H1 (cell line): ENCODE measurements at regions not wholly inside any gene's neighbourhood (a gene's known extent, or its start where the extent isn't known, plus 50 kb on each side); places are given as distances from the start of the nearest gene placed in this dataset.

Experiments
- CTCF ChIA-PET: fragments of 300-600 bp; sonication (Branson Sonifier 250); formaldehyde crosslinking; loops from one replicate; lab custom pipeline; 2021; ENCODE audit not compliant: partially characterized antibody; lab: Charles Lee
- POLR2A ChIA-PET: fragments of 300-600 bp; sonication (Branson Sonifier 250); formaldehyde crosslinking; loops from one replicate; lab custom pipeline; 2021; ENCODE audit warnings: inconsistent platforms; ENCODE audit not compliant: partially characterized antibody; lab: Charles Lee
- DNase-seq, 2 experiments: peaks; one replicate each; pipeline versions ENCODE4 v3.0.0 to v3.0.0-alpha.2; 2010 to 2022; ENCODE audit warnings: low spot score in 2 of 2, low read depth in 1 of 2, mixed read lengths in 1 of 2
- FAIRE-seq: peaks from 2 replicates; lab custom pipeline; 2011; peaks lifted over from hg19 to GRCh38; lab: Jason Lieb, UNC
- H2AFZ ChIP-seq: 2 replicates; pipeline ENCODE4 v1.8.1; 2012; ENCODE audit warnings: low read length, inconsistent platforms
- H2AK5ac ChIP-seq: 2 replicates; pipeline ENCODE4 v1.6.1; 2013; ENCODE audit warnings: low read depth, low read length
- H2BK120ac ChIP-seq: replicated peaks from 2 replicates; pipeline ENCODE3; 2013; ENCODE audit warnings: low read depth, low read length, inconsistent platforms
- H2BK12ac ChIP-seq: 2 replicates; pipeline ENCODE4 v1.6.1; 2013; ENCODE audit warnings: low read depth, low read length
- H2BK15ac ChIP-seq: 2 replicates; pipeline ENCODE4 v1.6.1; 2013; ENCODE audit warnings: low read length
- H2BK20ac ChIP-seq: 2 replicates; pipeline ENCODE4 v1.6.1; 2013; ENCODE audit warnings: low read length
- H2BK5ac ChIP-seq: 2 replicates; pipeline ENCODE4 v1.6.1; 2013; ENCODE audit warnings: low read depth, low read length
- H3K14ac ChIP-seq: 2 replicates; pipeline ENCODE4 v1.6.1; 2013; ENCODE audit warnings: inconsistent platforms; ENCODE audit not compliant: insufficient read length
- H3K18ac ChIP-seq: 2 replicates; pipeline ENCODE4 v1.6.1; 2013; ENCODE audit warnings: low read length; ENCODE audit errors: extremely low read depth
- H3K23ac ChIP-seq: 2 replicates; pipeline ENCODE4 v1.6.1; 2013; ENCODE audit warnings: inconsistent platforms; ENCODE audit not compliant: insufficient read length
- H3K23me2 ChIP-seq: 2 replicates; pipeline ENCODE4 v1.6.1; 2013; ENCODE audit warnings: low read depth, low read length
- H3K27ac ChIP-seq: 2 replicates; pipeline ENCODE4 v1.6.1; 2011; ENCODE audit warnings: low read depth, low read length, inconsistent platforms
- H3K27me3 ChIP-seq, 4 experiments: replicated peaks in 1 of 4; 1 replicate in 1 of 4; 2 replicates in 3 of 4; pipeline versions ENCODE4 v1.6.1 to v1.8.1; 2011 to 2013; ENCODE audit warnings: low read length in 3 of 4, mild to moderate bottlenecking in 3 of 4, inconsistent platforms in 2 of 4, mixed read lengths in 2 of 4, moderate library complexity in 1 of 4; ENCODE audit not compliant: control insufficient read depth in 3 of 4, insufficient read depth in 3 of 4; ENCODE audit errors: extremely low read depth in 1 of 4
- H3K36me3 ChIP-seq, 4 experiments: 2 replicates each; pipeline versions ENCODE4 v1.6.1 to v1.8.1; 2011 to 2013; ENCODE audit warnings: mild to moderate bottlenecking in 4 of 4, low read length in 3 of 4, moderate library complexity in 2 of 4, control low read depth in 1 of 4, inconsistent platforms in 1 of 4; ENCODE audit not compliant: insufficient read depth in 4 of 4, control insufficient read depth in 2 of 4
- H3K4ac ChIP-seq: replicated peaks from 2 replicates; pipeline ENCODE3; 2013; ENCODE audit warnings: low read length, low read depth, mixed read lengths, inconsistent platforms; ENCODE audit not compliant: insufficient read length
- H3K4me1 ChIP-seq, 4 experiments: replicated peaks in 1 of 4; 1 replicate in 1 of 4; 2 replicates in 3 of 4; pipeline versions ENCODE4 v1.6.1 to v1.8.1; 2011 to 2013; ENCODE audit warnings: low read length in 3 of 4, inconsistent platforms in 2 of 4, mixed read lengths in 1 of 4; ENCODE audit not compliant: insufficient read depth in 4 of 4, control insufficient read depth in 3 of 4
- H3K4me2 ChIP-seq, 2 experiments: 2 replicates each; pipeline versions ENCODE4 v1.6.1 to v1.8.1; 2011 to 2013; ENCODE audit warnings: low read depth in 2 of 2, low read length in 2 of 2, control low read depth in 1 of 2, inconsistent platforms in 1 of 2, mild to moderate bottlenecking in 1 of 2; ENCODE audit not compliant: insufficient read depth in 1 of 2
- H3K4me3 ChIP-seq, 4 experiments: fragments of 200-600, 300-600 bp in 1 of 4; sonication (generic), shearing (Covaris generic), sonication (Bioruptor Twin) in 1 of 4; 2 replicates each; pipeline versions ENCODE4 v1.5.1 to v1.8.1; 2011 to 2016; ENCODE audit warnings: low read length in 4 of 4, low read depth in 3 of 4, control low read depth in 2 of 4, inconsistent platforms in 2 of 4, mild to moderate bottlenecking in 2 of 4, mixed read lengths in 1 of 4, moderate library complexity in 1 of 4; ENCODE audit not compliant: insufficient read depth in 2 of 4; ENCODE audit errors: extremely low read depth in 1 of 4
- H3K56ac ChIP-seq: replicated peaks from 2 replicates; pipeline ENCODE3; 2013; ENCODE audit warnings: low read depth, mild to moderate bottlenecking, mixed read lengths, low read length, inconsistent platforms; ENCODE audit not compliant: insufficient read length
- H3K79me1 ChIP-seq: 2 replicates; pipeline ENCODE4 v1.6.1; 2013; ENCODE audit warnings: low read depth, low read length, control low read depth
- H3K79me2 ChIP-seq, 2 experiments: 2 replicates each; pipeline versions ENCODE4 v1.6.1 to v1.8.1; 2012 to 2013; ENCODE audit warnings: low read length in 2 of 2, mild to moderate bottlenecking in 2 of 2, inconsistent platforms in 1 of 2; ENCODE audit not compliant: insufficient read depth in 2 of 2, control insufficient read depth in 1 of 2
- H3K9ac ChIP-seq, 4 experiments: replicated peaks in 1 of 4; 1 replicate in 1 of 4; 2 replicates in 3 of 4; pipeline versions ENCODE4 v1.6.1 to v1.8.1; 2011 to 2013; ENCODE audit warnings: low read depth in 3 of 4, low read length in 3 of 4, control low read depth in 2 of 4, mild to moderate bottlenecking in 2 of 4, moderate library complexity in 2 of 4, inconsistent platforms in 1 of 4; ENCODE audit errors: extremely low read depth in 1 of 4
- H3K9me3 ChIP-seq, 2 experiments: 2 replicates each; pipeline versions ENCODE4 v1.6.1 to v1.8.1; 2012 to 2013; ENCODE audit warnings: mild to moderate bottlenecking in 2 of 2, moderate library complexity in 2 of 2, control low read depth in 1 of 2, inconsistent platforms in 1 of 2, low read depth in 1 of 2, low read length in 1 of 2, mixed read lengths in 1 of 2; ENCODE audit not compliant: insufficient read depth in 2 of 2
- H4K20me1 ChIP-seq, 2 experiments: replicated peaks in 1 of 2; 2 replicates each; pipeline versions ENCODE3 to v1.8.1; 2011 to 2013; ENCODE audit warnings: inconsistent platforms in 2 of 2, low read length in 2 of 2, mild to moderate bottlenecking in 1 of 2; ENCODE audit not compliant: insufficient read depth in 2 of 2, control insufficient read depth in 1 of 2
- H4K5ac ChIP-seq: 2 replicates; pipeline ENCODE4 v1.6.1; 2013; ENCODE audit warnings: low read length, low read depth, mixed read lengths, inconsistent platforms; ENCODE audit not compliant: insufficient read length
- H4K8ac ChIP-seq: 2 replicates; pipeline ENCODE4 v1.8.0; 2013; ENCODE audit warnings: mild to moderate bottlenecking, moderate library complexity, low read length, inconsistent platforms; ENCODE audit not compliant: insufficient read depth; ENCODE audit errors: extremely low read depth
- H4K91ac ChIP-seq: replicated peaks from 2 replicates; pipeline ENCODE3; 2013; ENCODE audit warnings: low read length, mixed read lengths, inconsistent platforms; ENCODE audit not compliant: insufficient read length
- BACH1 ChIP-seq: IDR thresholded peaks from 2 replicates; pipeline ENCODE4 v1.6.1; 2012; ENCODE audit warnings: low read length, improper control_type of control experiment
- BRCA1 ChIP-seq: IDR thresholded peaks from 2 replicates; pipeline ENCODE4 v1.6.1; 2012; ENCODE audit warnings: low read depth, low read length, improper control_type of control experiment
- EZH2 ChIP-seq: fragments of 200-600 bp; sonication (generic); IDR thresholded peaks from 2 replicates; pipeline ENCODE4 v1.7.1; 2012; ENCODE audit warnings: low read depth, mild to moderate bottlenecking, moderate library complexity, low read length, inconsistent platforms; ENCODE audit not compliant: severe bottlenecking
- TAF1 ChIP-seq: IDR thresholded peaks from 2 replicates; pipeline ENCODE4 v1.6.1; 2011; ENCODE audit warnings: mild to moderate bottlenecking, low read depth, low read length
- TEAD4 ChIP-seq: IDR thresholded peaks from 2 replicates; pipeline ENCODE4 v1.6.1; 2012; ENCODE audit warnings: low read depth, low read length, inconsistent platforms, mixed read lengths
- WGBS, 2 experiments: shearing (Covaris generic) in 1 of 2; methylation state at CpG; one replicate each; pipeline versions ENCODE4 v1.1.6 to v1.1.7; 2013 to 2015; ENCODE audit warnings: low lambda C conversion rate in 2 of 2, mixed read lengths in 2 of 2, inconsistent platforms in 1 of 2, low coverage in 1 of 2, missing lambda C conversion rate in 1 of 2; ENCODE audit not compliant: insufficient replicate concordance in 2 of 2, insufficient coverage in 1 of 2, insufficient read length in 1 of 2; ENCODE audit errors: extremely low coverage in 1 of 2, missing lambda C conversion rate in 1 of 2; 5-methylcytosine and 5-hydroxymethylcytosine counted together
- TF ChIP-seq, protein P1 (sequence below): IDR thresholded peaks from 2 replicates; pipeline ENCODE4 v1.6.1; 2011; ENCODE audit warnings: low read depth, mild to moderate bottlenecking, low read length; ENCODE audit not compliant: insufficient read depth

DNA sequence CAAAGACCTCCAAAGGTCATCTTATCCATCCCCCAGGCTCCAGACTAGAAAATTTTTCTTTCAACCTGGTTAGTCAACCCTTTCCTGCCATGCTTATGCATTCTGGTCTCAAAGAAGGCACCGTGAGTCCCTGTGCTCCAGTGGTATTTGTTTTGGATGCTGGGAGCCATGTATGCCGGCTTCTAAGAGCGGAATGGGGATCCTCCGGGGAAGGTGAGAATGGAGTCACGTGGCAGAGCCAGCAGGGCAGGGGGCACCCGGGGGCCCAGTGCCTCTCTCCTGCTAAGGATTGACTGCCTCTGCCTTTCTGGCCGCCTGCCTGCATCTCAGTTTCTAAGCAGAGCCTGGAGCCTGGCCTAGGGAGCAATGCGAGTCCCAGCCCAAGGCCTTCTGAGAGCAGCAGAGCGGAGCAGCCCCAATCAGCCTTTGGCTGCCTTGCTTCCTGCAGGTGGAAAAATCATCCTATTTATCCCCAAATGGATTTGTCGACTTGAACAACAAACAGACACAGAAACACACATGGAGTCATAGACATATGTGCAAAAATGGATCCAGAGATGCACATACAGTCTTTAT lies 141.0 kb downstream of the PJA1 start:
- CTCF ChIA-PET = interaction anchor here (1.3 kb wide), 1 partner anchor 9 kb away, joined by 3 read pairs; no protein-coding TSS in a partner anchor
- no peak overlapping the region for H4K91ac ChIP-seq
- 91% methylated on average over 9 of the region's 10 CpGs; no CpG with 5 or more reads in 1 of the 2 experiments for WGBS, 2 experiments
- POLR2A ChIA-PET = no interaction called here
- no peak overlapping the region for H2AK5ac ChIP-seq
- no peak overlapping the region for H3K4me2 ChIP-seq
- no peak overlapping the region for H3K18ac ChIP-seq
- no peak overlapping the region for H3K27ac ChIP-seq
- no peaks in the 10 kb centered on the region for H3K79me1 ChIP-seq
- no peak overlapping the region for H2BK120ac ChIP-seq
- H3K4me3 ChIP-seq = no peak overlapping the region
- H2BK12ac ChIP-seq = no peak overlapping the region
- H3K23ac ChIP-seq = no peak overlapping the region
- DNase-seq (no peak), FAIRE-seq (no peak)
- H3K36me3 ChIP-seq = no peaks in the 10 kb centered on the region
- TF ChIP-seq, protein P1, sequence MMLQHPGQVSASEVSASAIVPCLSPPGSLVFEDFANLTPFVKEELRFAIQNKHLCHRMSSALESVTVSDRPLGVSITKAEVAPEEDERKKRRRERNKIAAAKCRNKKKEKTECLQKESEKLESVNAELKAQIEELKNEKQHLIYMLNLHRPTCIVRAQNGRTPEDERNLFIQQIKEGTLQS = no peak
- TF ChIP-seq TAF1 (no peak), TEAD4 (no peak), BRCA1 (no peak), BACH1 (no peak), EZH2 (no peak)
- no peak overlapping the region for H3K56ac ChIP-seq
- no peak overlapping the region for H4K5ac ChIP-seq
- H2BK15ac ChIP-seq = no peak overlapping the region
- H3K9me3 ChIP-seq = no peaks in the 10 kb centered on the region
- no peaks in the 10 kb centered on the region for H3K79me2 ChIP-seq
- H3K27me3 ChIP-seq = no peaks in the 10 kb centered on the region
- H3K23me2 ChIP-seq = no peaks in the 10 kb centered on the region
- H2BK5ac ChIP-seq = no peak overlapping the region
- no peak overlapping the region for H3K14ac ChIP-seq
- H3K4me1 ChIP-seq = peaks cover 0 to 8% (median 0%) of the 10 kb centered on the region in 4 experiments; a peak in 4 of 7 replicates
- H3K9ac ChIP-seq = no peak overlapping the region
- H4K20me1 ChIP-seq = no peaks in the 10 kb centered on the region
- no peak overlapping the region; the same call in 1 of the 2 replicates for H4K8ac ChIP-seq
- no peak overlapping the region for H3K4ac ChIP-seq
- H2BK20ac ChIP-seq = no peak overlapping the region
- no peak overlapping the region for H2AFZ ChIP-seq
